ENCODE measurements at regions not wholly inside any gene's neighbourhood (a gene's known extent, or its start where the extent isn't known, plus 50 kb on each side); places are given as distances from the start of the nearest gene placed in this dataset.

- H3K4me3 ChIP-seq = no peak overlapping the region
- H3K36me3 ChIP-seq (ENCODE audit: insufficient read depth) = no peaks in the 10 kb centered on the region
- H3F3A ChIP-seq (replicated peaks; ENCODE audit: low read depth) = no peaks in the 10 kb centered on the region
- H3K4me1 ChIP-seq (ENCODE audit: insufficient read depth) = no peaks in the 10 kb centered on the region
- TF ChIP-seq STAT1 (IDR thresholded peaks at IDR 0.05; ENCODE audit: unreplicated experiment) (no peak), ZNF114 (CRISPR knock-in tag; IDR thresholded peaks at IDR 0.05) (no peak), JUNB (IDR thresholded peaks at IDR 0.05; ENCODE audit: unreplicated experiment) (no peak), EZH2phosphoT487 (IDR thresholded peaks at IDR 0.05; ENCODE audit: unreplicated experiment) (no peak), POLR2AphosphoS5 (IDR thresholded peaks at IDR 0.05; ENCODE audit: low read depth) (no peak), EZH2 (IDR thresholded peaks at IDR 0.05; ENCODE audit: low read depth, unreplicated experiment) (no peak)
- TF ChIP-seq, protein P1, sequence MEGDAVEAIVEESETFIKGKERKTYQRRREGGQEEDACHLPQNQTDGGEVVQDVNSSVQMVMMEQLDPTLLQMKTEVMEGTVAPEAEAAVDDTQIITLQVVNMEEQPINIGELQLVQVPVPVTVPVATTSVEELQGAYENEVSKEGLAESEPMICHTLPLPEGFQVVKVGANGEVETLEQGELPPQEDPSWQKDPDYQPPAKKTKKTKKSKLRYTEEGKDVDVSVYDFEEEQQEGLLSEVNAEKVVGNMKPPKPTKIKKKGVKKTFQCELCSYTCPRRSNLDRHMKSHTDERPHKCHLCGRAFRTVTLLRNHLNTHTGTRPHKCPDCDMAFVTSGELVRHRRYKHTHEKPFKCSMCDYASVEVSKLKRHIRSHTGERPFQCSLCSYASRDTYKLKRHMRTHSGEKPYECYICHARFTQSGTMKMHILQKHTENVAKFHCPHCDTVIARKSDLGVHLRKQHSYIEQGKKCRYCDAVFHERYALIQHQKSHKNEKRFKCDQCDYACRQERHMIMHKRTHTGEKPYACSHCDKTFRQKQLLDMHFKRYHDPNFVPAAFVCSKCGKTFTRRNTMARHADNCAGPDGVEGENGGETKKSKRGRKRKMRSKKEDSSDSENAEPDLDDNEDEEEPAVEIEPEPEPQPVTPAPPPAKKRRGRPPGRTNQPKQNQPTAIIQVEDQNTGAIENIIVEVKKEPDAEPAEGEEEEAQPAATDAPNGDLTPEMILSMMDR (conservative IDR thresholded peaks at IDR 0.05; ENCODE audit: low read depth in 2 of 2) = no peak
- TF ChIP-seq, protein P2, sequence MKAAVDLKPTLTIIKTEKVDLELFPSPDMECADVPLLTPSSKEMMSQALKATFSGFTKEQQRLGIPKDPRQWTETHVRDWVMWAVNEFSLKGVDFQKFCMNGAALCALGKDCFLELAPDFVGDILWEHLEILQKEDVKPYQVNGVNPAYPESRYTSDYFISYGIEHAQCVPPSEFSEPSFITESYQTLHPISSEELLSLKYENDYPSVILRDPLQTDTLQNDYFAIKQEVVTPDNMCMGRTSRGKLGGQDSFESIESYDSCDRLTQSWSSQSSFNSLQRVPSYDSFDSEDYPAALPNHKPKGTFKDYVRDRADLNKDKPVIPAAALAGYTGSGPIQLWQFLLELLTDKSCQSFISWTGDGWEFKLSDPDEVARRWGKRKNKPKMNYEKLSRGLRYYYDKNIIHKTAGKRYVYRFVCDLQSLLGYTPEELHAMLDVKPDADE (IDR thresholded peaks at IDR 0.05) = no peak
- TF ChIP-seq, protein P3, sequence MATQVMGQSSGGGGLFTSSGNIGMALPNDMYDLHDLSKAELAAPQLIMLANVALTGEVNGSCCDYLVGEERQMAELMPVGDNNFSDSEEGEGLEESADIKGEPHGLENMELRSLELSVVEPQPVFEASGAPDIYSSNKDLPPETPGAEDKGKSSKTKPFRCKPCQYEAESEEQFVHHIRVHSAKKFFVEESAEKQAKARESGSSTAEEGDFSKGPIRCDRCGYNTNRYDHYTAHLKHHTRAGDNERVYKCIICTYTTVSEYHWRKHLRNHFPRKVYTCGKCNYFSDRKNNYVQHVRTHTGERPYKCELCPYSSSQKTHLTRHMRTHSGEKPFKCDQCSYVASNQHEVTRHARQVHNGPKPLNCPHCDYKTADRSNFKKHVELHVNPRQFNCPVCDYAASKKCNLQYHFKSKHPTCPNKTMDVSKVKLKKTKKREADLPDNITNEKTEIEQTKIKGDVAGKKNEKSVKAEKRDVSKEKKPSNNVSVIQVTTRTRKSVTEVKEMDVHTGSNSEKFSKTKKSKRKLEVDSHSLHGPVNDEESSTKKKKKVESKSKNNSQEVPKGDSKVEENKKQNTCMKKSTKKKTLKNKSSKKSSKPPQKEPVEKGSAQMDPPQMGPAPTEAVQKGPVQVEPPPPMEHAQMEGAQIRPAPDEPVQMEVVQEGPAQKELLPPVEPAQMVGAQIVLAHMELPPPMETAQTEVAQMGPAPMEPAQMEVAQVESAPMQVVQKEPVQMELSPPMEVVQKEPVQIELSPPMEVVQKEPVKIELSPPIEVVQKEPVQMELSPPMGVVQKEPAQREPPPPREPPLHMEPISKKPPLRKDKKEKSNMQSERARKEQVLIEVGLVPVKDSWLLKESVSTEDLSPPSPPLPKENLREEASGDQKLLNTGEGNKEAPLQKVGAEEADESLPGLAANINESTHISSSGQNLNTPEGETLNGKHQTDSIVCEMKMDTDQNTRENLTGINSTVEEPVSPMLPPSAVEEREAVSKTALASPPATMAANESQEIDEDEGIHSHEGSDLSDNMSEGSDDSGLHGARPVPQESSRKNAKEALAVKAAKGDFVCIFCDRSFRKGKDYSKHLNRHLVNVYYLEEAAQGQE (IDR thresholded peaks at IDR 0.05; ENCODE audit: unreplicated experiment) = no peak
- peaks cover 4% of the 10 kb centered on the region; the same call in 1 of the 2 replicates for H3K9me2 ChIP-seq (ENCODE audit: insufficient read depth)
- ATAC-seq (no peak), DNase-seq (ENCODE audit: low spot score) (no peak)
- H3K36me3 Mint-ChIP-seq (ENCODE audit: low read depth) = no peaks in the 10 kb centered on the region
- no peaks in the 10 kb centered on the region for H3K27me3 ChIP-seq (ENCODE audit: insufficient read depth)
- H3K9me3 Mint-ChIP-seq = no peaks in the 10 kb centered on the region
- no peak overlapping the region for H3K27ac ChIP-seq (ENCODE audit: low read depth)
- H3K4me3 Mint-ChIP-seq = no peak overlapping the region
- no peaks in the 10 kb centered on the region for H3K79me2 ChIP-seq (replicated peaks; ENCODE audit: insufficient read depth)
- H4K20me1 ChIP-seq (replicated peaks; ENCODE audit: insufficient read depth) = no peaks in the 10 kb centered on the region
- H3K27ac Mint-ChIP-seq = no peak overlapping the region
- H3K4me2 ChIP-seq = no peak overlapping the region
- no peaks in the 10 kb centered on the region for H3K4me1 Mint-ChIP-seq
- no peak overlapping the region for H2AFZ ChIP-seq
- H3K27me3 Mint-ChIP-seq (ENCODE audit: insufficient read depth, low read depth, poor library complexity) = peaks cover 2% of the 10 kb centered on the region
Observed at GRCh38 chr4:27790911-27791310, 930.3 kb downstream of the STIM2 start.

DNA sequence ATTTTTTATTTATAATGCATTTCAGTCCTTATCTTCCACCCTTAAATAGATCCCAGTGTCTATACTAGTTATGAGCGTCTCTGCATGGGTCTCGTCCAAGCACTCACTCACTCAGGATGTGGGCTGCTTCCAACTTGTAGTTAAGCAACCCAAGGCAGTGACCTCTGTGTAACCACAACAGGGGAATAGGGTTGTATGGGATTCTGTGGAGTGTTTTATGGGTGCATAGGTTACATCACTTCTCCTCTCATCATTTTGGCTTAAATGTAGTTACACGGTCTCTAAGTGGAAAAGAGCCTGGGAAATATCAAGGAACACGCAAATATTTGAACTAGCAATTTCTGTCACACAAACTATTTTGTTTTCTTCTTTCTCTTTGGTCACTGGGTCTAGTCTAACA is 931.0 kb downstream of the STIM2 start:
- no peak overlapping the region for H3K4me2 ChIP-seq
- ATAC-seq (no peak), DNase-seq (ENCODE audit: low spot score) (no peak)
- H3K27me3 ChIP-seq (ENCODE audit: insufficient read depth) = no peaks in the 10 kb centered on the region
- H3K36me3 Mint-ChIP-seq (ENCODE audit: low read depth) = no peaks in the 10 kb centered on the region
- no peaks in the 10 kb centered on the region for H4K20me1 ChIP-seq (replicated peaks; ENCODE audit: insufficient read depth)
- H3K27ac ChIP-seq (ENCODE audit: low read depth) = no peak overlapping the region
- no peaks in the 10 kb centered on the region for H3K4me1 ChIP-seq (ENCODE audit: insufficient read depth)
- H3K36me3 ChIP-seq (ENCODE audit: insufficient read depth) = no peaks in the 10 kb centered on the region
- no peak overlapping the region for H3K4me3 Mint-ChIP-seq
- H3K79me2 ChIP-seq (replicated peaks; ENCODE audit: insufficient read depth) = no peaks in the 10 kb centered on the region
- H3K9me3 Mint-ChIP-seq = no peaks in the 10 kb centered on the region
- H3K4me3 ChIP-seq = no peak overlapping the region
- H3K4me1 Mint-ChIP-seq = no peaks in the 10 kb centered on the region
- H3K9me2 ChIP-seq (ENCODE audit: insufficient read depth) = peaks cover 4% of the 10 kb centered on the region; the same call in 1 of the 2 replicates
- no peak overlapping the region for H2AFZ ChIP-seq
- no peaks in the 10 kb centered on the region for H3F3A ChIP-seq (replicated peaks; ENCODE audit: low read depth)
- no peaks in the 10 kb centered on the region for H3K27me3 Mint-ChIP-seq (ENCODE audit: insufficient read depth, low read depth, poor library complexity)
- no peak overlapping the region for H3K27ac Mint-ChIP-seq
- TF ChIP-seq EZH2 (IDR thresholded peaks at IDR 0.05; ENCODE audit: low read depth, unreplicated experiment) = no peak
- TF ChIP-seq, protein P2 (IDR thresholded peaks at IDR 0.05) = no peak
